ENCODE measurements at regions not wholly inside any gene's neighbourhood (a gene's known extent, or its start where the extent isn't known, plus 50 kb on each side); places are given as distances from the start of the nearest gene placed in this dataset.

GRCh38 chr12:108410689-108411088 lies 71.6 kb upstream of the CMKLR1 start:
- no peak for ATAC-seq
- TF ChIP-seq ZFP3 (CRISPR knock-in tag; IDR thresholded peaks at IDR 0.05) (no peak), RARB (CRISPR knock-in tag; IDR thresholded peaks at IDR 0.05) (no peak), ISL1 (CRISPR knock-in tag; IDR thresholded peaks at IDR 0.05) (no peak), ZC3H10 (CRISPR knock-in tag; IDR thresholded peaks at IDR 0.05) (no peak), ZNF70 (CRISPR knock-in tag; IDR thresholded peaks at IDR 0.05) (no peak), PPARA (CRISPR knock-in tag; IDR thresholded peaks at IDR 0.05; ENCODE audit: borderline replicate concordance) (no peak), CSDC2 (CRISPR knock-in tag; IDR thresholded peaks at IDR 0.05) (no peak), ESRRG (CRISPR knock-in tag; IDR thresholded peaks at IDR 0.05) (no peak), SNAI2 (CRISPR knock-in tag; IDR thresholded peaks at IDR 0.05) (no peak)

DNA sequence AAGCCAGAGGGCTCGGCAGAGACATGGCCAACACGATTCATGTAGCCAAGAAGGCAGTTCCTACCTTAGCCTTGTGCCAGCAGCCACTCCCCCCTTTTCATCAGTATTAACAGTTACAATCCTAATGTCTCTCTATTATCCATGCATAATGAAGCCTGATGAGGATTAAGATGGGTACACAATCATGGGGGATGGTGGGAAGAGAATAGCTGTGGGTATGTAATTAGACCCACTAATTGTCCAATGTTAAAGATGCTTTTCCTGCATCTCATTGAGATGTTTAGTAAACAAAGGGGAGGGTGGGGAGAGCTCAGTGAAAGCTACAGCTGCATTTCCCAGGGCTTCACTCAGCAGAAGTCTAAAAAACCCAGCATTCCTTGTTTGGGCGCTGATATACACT lies 70.4 kb upstream of the CMKLR1 start:
- no peak for ATAC-seq
- TF ChIP-seq PPARA (CRISPR knock-in tag; IDR thresholded peaks at IDR 0.05; ENCODE audit: borderline replicate concordance) (no peak), ZNF70 (CRISPR knock-in tag; IDR thresholded peaks at IDR 0.05) (no peak), RARB (CRISPR knock-in tag; IDR thresholded peaks at IDR 0.05) (no peak), ZNF8 (CRISPR knock-in tag; IDR thresholded peaks at IDR 0.05) (no peak), CREB5 (CRISPR knock-in tag; IDR thresholded peaks at IDR 0.05; ENCODE audit: low read depth) (no peak), TCF4 (CRISPR knock-in tag; IDR thresholded peaks at IDR 0.05; ENCODE audit: borderline replicate concordance) (no peak), ARNTL (CRISPR knock-in tag; IDR thresholded peaks at IDR 0.05; ENCODE audit: borderline replicate concordance, low read depth) (no peak), ISL1 (CRISPR knock-in tag; IDR thresholded peaks at IDR 0.05) (no peak), ESRRG (CRISPR knock-in tag; IDR thresholded peaks at IDR 0.05) (no peak), CSDC2 (CRISPR knock-in tag; IDR thresholded peaks at IDR 0.05) (no peak), SNAI2 (CRISPR knock-in tag; IDR thresholded peaks at IDR 0.05) (no peak), TOX (CRISPR knock-in tag; IDR thresholded peaks at IDR 0.05; ENCODE audit: borderline replicate concordance) (no peak), TSHZ2 (CRISPR knock-in tag; IDR thresholded peaks at IDR 0.05) (no peak), BACH2 (CRISPR knock-in tag; IDR thresholded peaks at IDR 0.05; ENCODE audit: borderline replicate concordance) (no peak), GLIS3 (CRISPR knock-in tag; IDR thresholded peaks at IDR 0.05) (no peak), CSRNP3 (CRISPR knock-in tag; IDR thresholded peaks at IDR 0.05) (no peak)
- TF ChIP-seq, protein P1, sequence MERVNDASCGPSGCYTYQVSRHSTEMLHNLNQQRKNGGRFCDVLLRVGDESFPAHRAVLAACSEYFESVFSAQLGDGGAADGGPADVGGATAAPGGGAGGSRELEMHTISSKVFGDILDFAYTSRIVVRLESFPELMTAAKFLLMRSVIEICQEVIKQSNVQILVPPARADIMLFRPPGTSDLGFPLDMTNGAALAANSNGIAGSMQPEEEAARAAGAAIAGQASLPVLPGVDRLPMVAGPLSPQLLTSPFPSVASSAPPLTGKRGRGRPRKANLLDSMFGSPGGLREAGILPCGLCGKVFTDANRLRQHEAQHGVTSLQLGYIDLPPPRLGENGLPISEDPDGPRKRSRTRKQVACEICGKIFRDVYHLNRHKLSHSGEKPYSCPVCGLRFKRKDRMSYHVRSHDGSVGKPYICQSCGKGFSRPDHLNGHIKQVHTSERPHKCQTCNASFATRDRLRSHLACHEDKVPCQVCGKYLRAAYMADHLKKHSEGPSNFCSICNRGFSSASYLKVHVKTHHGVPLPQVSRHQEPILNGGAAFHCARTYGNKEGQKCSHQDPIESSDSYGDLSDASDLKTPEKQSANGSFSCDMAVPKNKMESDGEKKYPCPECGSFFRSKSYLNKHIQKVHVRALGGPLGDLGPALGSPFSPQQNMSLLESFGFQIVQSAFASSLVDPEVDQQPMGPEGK (CRISPR knock-in tag; IDR thresholded peaks at IDR 0.05; ENCODE audit: borderline replicate concordance): no peak
- TF ChIP-seq, protein P2, sequence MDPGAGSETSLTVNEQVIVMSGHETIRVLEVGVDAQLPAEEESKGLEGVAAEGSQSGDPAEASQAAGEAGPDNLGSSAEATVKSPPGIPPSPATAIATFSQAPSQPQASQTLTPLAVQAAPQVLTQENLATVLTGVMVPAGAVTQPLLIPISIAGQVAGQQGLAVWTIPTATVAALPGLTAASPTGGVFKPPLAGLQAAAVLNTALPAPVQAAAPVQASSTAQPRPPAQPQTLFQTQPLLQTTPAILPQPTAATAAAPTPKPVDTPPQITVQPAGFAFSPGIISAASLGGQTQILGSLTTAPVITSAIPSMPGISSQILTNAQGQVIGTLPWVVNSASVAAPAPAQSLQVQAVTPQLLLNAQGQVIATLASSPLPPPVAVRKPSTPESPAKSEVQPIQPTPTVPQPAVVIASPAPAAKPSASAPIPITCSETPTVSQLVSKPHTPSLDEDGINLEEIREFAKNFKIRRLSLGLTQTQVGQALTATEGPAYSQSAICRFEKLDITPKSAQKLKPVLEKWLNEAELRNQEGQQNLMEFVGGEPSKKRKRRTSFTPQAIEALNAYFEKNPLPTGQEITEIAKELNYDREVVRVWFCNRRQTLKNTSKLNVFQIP (CRISPR knock-in tag; IDR thresholded peaks at IDR 0.05; ENCODE audit: borderline replicate concordance, low read depth): no peak

DNA sequence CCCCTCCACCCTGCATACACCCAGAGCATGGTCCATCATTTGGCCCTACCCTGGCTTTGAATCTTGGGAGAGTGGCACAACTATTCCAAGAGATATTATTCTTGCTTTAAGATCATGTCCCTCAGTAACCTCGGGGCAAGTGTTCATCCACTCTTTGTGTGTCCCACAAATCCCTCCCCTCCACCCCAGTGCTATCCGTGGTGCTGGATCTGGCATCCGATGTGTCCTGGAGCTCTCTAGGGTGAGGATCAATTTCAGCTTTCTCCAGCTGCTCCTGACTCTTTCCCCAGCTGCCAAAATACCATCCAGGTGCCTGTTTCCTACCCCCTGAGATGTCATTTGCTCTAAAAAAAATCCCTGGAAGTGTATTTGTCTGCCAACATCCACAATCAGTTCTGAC lies 64.8 kb upstream of the CMKLR1 start:
- no peak for ATAC-seq

More for the DNA sequence above, 64.8 kb upstream of the CMKLR1 start:
- no peak for TF ChIP-seq ZFP30 (CRISPR knock-in tag; IDR thresholded peaks at IDR 0.05)
- no peak for TF ChIP-seq CREB5 (CRISPR knock-in tag; IDR thresholded peaks at IDR 0.05; ENCODE audit: low read depth)
- no peak for TF ChIP-seq TOX (CRISPR knock-in tag; IDR thresholded peaks at IDR 0.05; ENCODE audit: borderline replicate concordance)
- no peak for TF ChIP-seq PPARA (CRISPR knock-in tag; IDR thresholded peaks at IDR 0.05; ENCODE audit: borderline replicate concordance)
- TF ChIP-seq GLIS3 (CRISPR knock-in tag; IDR thresholded peaks at IDR 0.05): no peak
- TF ChIP-seq TSHZ2 (CRISPR knock-in tag; IDR thresholded peaks at IDR 0.05): no peak
- TF ChIP-seq CSRNP3 (CRISPR knock-in tag; IDR thresholded peaks at IDR 0.05): no peak
- no peak for TF ChIP-seq ZNF565 (CRISPR knock-in tag; conservative IDR thresholded peaks at IDR 0.05; ENCODE audit: low read depth)

Data from SK-N-SH treated with all-trans-retinoic acid at 6 μM for 48 hours (cell line).